ENCODE measurements at regions not wholly inside any gene's neighbourhood (a gene's known extent, or its start where the extent isn't known, plus 50 kb on each side); places are given as distances from the start of the nearest gene placed in this dataset.
A peak's percentile ranks its signal among the peaks of the same experiment; 100 is the strongest.
"Not testable (repeated sequence)": the region's sequence is repeated elsewhere in the genome, so short reads cannot be mapped to it uniquely, and the experiment has no call there.

DNA sequence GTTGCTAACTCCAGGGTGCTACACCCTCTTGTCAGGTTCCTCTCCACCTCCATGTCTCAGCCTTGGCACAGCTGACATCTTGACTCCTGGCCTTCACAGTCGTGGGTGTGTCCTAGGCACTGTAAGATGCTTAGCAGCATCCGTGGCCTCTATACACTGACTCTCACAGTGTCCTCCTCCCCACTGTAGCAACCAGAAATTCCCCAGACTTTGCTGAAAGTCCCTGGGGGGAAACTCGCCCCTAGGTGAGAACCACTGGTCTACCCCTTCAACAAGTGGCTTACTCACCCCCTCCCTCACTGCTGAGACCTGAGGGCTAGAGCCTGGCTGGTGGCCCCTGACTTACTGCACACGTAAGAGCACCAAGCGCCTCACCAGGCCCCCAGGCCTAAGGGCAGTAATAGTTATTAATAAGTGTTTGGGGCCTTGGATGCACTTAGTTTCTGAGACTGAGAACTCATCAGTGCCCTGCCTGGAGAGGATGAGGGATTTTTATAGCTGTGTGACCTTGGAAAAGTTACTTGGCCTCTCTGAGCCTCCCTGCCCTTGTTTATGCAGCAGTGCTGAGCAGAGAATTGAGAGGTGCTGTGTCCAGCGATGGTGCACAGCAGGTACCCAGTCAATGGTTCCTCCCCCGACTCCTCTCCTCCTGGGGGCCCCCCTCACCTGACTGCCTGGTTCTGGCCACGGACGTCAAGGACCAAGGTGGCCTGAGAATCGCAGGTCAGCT lies 67.1 kb downstream of the RMI2 start:
- no peaks in the 10 kb centered on the region for H3K27me3 Mint-ChIP-seq (ENCODE audit: low read depth)
- no peaks in the 10 kb centered on the region for H3K36me3 Mint-ChIP-seq (ENCODE audit: low read depth)
- H3K9me3 Mint-ChIP-seq = no peaks in the 10 kb centered on the region

DNA sequence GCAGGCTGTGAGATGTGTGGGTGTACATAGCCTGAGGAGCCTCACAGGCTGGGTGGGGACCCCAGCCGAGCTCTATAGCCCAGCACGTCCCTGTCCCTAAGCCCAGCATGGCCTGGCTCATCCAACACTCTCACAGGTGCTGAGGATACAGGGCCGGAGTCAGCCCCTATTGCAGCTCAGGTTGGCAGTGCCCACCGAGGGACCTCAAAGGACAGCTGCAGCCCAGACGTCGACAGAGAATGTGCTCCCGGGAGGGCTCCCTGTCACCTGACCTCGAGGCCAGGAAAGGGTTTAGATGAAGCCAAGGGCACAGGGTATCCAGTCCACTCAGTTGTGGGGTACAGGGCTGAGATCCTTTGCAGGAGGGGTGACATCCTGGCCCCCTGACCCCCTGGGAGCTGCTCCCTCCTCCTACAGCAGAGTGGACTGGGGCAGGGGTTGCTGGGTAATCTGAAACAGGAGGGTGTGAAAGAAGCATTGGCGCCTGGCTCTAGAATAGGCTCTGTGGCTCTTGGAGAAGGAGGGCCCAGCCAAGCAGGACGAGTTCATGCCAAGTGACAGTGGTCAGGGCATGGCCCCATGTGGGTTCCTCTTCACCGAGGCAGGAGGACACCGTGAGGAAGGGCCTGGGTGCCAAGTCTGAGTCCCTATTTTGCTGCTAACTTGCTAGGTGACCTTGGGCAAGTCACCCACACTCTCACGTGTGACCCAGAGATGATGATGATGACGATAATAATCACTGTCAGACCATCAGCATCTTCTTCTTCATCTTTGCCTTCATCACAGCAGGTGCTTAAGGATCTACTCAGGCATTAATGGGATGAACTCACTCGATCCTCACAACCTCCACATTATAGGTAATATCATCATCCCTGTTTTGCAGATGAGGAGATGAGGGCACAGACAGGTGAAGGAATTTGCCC lies 68.0 kb downstream of the RMI2 start:
- no peak overlapping the region for H3K27ac Mint-ChIP-seq

More for the DNA sequence above, 67.1 kb downstream of the RMI2 start:
- Mint-ChIP-seq H3K4me1 (ENCODE audit: low read depth) (peaks cover 2% of the 10 kb centered on the region), H3K4me3 (no peak overlapping the region), H3K27ac (peak overlapping the region; percentile 32)

DNA sequence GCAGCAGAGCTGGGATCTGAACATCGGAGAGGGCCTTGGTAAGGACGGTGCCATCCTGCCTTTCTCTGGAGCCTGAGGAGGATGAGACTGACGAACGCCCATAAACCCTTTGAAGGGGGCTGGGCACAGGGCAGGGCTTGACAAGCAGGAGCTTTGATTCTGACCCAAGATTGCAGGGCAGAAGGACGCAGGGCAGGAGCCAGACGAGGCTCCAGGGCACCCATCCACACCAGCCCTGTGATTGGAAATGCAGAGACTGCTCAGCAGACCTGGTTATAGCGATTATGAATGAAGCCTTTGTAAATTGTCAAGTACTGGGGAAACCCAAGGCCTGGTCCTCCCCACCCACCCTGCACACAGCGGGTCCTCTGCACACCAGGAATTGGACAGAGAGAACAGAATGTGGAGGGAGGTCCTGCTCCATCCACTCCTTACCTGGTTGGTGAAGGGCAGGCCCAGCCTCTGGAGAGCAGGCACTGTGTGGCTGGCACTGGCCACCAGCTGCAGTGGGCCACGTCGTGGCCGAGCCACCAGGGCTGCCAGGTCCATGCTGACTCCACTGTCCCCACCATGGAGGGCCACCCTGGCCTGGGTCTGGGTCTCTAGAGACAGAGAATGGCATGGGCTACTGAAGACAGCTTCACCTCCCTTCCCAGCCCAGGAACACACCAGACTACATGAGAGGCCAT lies 68.8 kb downstream of the RMI2 start:
- H3K4me3 Mint-ChIP-seq = no peak overlapping the region
- no peaks in the 10 kb centered on the region for H3K4me1 Mint-ChIP-seq (ENCODE audit: low read depth)
- no peak overlapping the region for H3K27ac Mint-ChIP-seq
- H3K36me3 Mint-ChIP-seq (ENCODE audit: low read depth) = no peaks in the 10 kb centered on the region
- no peaks in the 10 kb centered on the region for H3K27me3 Mint-ChIP-seq (ENCODE audit: low read depth)
- no peaks in the 10 kb centered on the region for H3K9me3 Mint-ChIP-seq

More for the DNA sequence above, 68.0 kb downstream of the RMI2 start:
- Mint-ChIP-seq H3K9me3 (no peaks in the 10 kb centered on the region), H3K27me3 (ENCODE audit: low read depth) (no peaks in the 10 kb centered on the region), H3K4me3 (no peak overlapping the region), H3K36me3 (ENCODE audit: low read depth) (no peaks in the 10 kb centered on the region), H3K4me1 (ENCODE audit: low read depth) (no peaks in the 10 kb centered on the region)

DNA sequence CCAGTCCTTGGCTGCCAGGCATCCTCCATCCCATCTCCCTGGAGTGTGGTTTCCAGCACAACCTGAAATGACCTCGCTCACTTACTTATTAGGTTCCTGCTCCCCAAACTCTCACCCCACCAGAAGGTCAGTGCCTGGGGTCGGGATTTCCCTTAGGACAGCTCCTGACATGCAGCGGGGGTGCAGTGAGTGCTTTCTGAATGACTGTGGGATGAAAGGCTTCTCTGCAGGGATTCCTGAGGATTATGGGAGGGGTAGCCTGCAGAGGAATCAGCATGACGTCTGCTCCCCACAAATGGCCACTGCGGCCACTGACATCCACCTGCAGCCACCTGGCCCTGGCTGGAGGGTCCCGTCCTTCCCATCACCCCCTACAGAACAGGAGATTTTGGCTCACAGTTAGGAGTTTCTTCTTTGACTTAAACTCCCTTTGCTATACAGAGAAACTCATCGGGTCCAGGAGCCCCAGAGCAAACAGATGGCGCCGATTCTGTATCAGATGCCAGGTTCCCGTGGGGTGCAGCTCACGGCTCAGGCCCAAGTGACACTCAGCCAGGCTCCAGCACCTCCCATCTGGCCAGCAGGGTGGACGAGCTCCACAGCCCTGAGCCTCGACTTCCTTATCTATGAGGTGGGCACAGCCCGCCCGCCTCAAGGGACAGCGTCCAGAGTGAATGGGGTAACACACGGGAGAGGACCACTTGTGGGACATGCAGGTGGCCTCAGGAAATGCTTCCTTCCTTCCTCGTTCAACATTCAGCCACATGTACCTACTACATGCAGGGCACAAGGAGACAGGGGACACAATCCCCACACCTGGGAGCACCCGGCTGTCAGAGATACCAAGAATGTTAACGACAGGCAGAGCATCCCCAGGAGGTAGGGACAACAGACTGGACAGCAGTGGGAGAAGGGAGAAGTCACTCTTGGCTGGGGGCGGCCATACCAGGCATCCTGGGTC lies 69.8 kb downstream of the RMI2 start:
- Mint-ChIP-seq H3K36me3 (ENCODE audit: low read depth) (no peaks in the 10 kb centered on the region), H3K4me3 (no peak overlapping the region), H3K9me3 (no peaks in the 10 kb centered on the region), H3K27me3 (ENCODE audit: low read depth) (no peaks in the 10 kb centered on the region), H3K27ac (no peak overlapping the region), H3K4me1 (ENCODE audit: low read depth) (no peaks in the 10 kb centered on the region)

DNA sequence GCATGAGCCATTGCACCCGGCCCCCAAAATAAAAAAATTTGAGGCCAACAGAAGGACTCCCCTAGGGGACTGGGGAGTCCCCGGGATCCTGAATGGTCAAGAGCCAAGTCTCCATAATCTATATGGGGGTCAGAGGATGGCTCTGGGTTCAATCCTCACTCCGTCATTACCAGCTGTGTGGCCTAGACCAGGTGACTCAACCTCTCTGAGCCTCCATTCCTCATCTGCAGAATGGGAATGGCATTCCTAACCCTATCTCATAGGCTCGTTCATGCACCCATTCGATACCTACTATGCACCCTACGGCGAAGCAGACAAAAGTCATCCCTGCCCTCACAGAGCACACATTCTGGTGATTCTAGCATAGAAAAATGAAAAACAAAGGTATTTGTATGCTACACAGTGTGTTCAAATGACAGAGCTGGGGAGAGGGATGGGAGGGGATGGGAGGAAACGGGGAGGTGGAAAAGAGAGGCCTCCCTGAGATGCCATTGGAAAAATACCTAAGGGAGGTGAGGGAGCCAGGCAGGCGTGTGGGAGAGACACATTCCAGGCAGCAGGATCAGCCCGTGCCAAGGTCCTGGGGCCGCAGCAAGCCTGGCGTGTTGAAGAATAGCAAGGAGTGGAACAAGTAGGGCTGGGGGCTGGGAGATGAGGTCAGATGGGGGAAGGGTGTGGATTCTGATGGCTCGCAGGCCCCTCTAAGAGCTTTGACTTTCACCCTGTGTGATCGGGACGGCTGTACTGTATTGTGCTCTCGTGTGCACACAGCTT lies 71.2 kb downstream of the RMI2 start:
- Mint-ChIP-seq H3K4me1 (ENCODE audit: low read depth) (no peaks in the 10 kb centered on the region), H3K36me3 (ENCODE audit: low read depth) (no peaks in the 10 kb centered on the region), H3K9me3 (no peaks in the 10 kb centered on the region), H3K4me3 (no peak overlapping the region), H3K27me3 (ENCODE audit: low read depth) (no peaks in the 10 kb centered on the region), H3K27ac (no peak overlapping the region)

DNA sequence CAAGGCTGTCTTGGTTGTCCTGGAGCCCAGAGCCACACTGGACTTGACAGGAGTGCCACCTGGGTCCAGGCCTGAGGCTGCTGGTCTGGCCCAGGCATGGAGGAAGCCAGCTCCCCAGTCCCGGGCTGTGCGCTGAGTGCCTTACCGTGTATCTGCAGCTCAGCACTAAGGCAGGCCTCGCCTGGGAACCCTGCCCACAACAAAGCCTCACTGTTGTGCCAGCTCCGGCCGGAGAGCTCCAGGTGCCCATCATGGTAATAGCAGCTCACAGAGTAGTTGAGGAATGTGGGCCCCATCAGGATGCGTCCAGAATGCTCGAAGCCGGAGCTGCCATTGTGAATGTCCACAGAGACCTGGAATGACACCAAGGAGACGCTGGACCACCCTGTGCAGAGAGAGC lies 72.2 kb downstream of the RMI2 start:
- H3K4me3 Mint-ChIP-seq = no peak overlapping the region
- no peak overlapping the region for H3K27ac Mint-ChIP-seq
- no peaks in the 10 kb centered on the region for H3K36me3 Mint-ChIP-seq (ENCODE audit: low read depth)
- H3K4me1 Mint-ChIP-seq (ENCODE audit: low read depth) = no peaks in the 10 kb centered on the region
- H3K27me3 Mint-ChIP-seq (ENCODE audit: low read depth) = no peaks in the 10 kb centered on the region
- H3K9me3 Mint-ChIP-seq = no peaks in the 10 kb centered on the region

DNA sequence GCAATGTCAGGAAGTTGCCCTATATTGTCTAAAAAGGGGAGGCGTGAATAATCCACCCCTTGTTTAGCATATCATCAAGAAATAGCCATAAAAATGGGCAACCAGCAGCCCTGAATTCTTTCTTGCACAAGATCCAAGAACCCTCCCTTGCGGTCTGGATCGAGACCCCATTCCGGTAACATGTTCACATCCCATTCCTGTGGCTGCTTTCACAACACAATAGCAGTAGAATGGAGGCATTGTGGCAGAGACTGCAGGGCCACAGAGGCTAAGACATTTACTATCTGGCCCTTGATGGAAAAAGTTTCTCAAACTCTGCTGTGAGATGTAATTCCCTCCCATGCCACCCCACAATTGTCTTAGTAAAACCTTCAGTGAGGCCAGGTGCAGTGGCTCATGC lies 73.2 kb downstream of the RMI2 start:
- Mint-ChIP-seq H3K9me3 (no peaks in the 10 kb centered on the region), H3K27ac (no peak overlapping the region), H3K4me1 (ENCODE audit: low read depth) (peaks cover 3% of the 10 kb centered on the region), H3K36me3 (ENCODE audit: low read depth) (no peaks in the 10 kb centered on the region), H3K27me3 (ENCODE audit: low read depth) (no peaks in the 10 kb centered on the region), H3K4me3 (no peak overlapping the region)

DNA sequence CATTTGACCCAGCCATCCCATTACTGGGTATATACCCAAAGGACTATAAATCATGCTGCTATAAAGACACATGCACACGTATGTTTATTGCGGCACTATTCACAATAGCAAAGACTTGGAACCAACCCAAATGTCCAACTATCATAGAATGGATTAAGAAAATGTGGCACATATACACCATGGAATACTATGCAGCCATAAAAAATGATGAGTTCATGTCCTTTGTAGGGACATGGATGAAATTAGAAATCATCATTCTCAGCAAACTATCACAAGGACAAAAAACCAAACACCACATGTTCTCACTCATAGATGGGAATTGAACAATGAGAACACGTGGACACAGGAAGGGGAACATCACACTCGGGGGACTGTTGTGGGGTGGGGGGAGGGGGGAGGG lies 74.8 kb downstream of the RMI2 start:
- not testable (repeated sequence) for H3K9me3 Mint-ChIP-seq; H3K4me1 Mint-ChIP-seq (ENCODE audit: low read depth); H3K27me3 Mint-ChIP-seq (ENCODE audit: low read depth); H3K4me3 Mint-ChIP-seq; H3K36me3 Mint-ChIP-seq (ENCODE audit: low read depth); H3K27ac Mint-ChIP-seq

DNA sequence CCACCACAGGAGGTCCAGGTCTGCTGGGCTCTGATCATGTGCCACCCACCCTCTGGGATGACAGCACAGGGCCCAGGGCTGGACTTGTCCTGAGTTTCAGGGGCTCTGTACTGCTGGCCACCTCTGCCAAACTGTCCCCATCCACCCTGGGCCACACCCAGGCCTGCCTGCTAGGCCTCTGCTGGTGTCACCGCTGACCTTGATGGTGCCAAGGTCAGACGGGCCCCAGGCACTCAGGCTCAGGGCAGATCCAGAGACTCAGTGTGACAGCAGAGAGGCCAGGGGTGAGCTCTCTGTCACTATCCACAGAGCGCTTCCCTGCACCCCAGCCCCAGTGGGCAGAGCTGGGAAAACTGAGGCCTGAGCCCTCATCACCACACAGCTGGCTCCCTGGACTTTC lies 75.6 kb downstream of the RMI2 start:
- H3K9me3 Mint-ChIP-seq = no peaks in the 10 kb centered on the region
- H3K36me3 Mint-ChIP-seq (ENCODE audit: low read depth) = no peaks in the 10 kb centered on the region
- H3K4me3 Mint-ChIP-seq = no peak overlapping the region

DNA sequence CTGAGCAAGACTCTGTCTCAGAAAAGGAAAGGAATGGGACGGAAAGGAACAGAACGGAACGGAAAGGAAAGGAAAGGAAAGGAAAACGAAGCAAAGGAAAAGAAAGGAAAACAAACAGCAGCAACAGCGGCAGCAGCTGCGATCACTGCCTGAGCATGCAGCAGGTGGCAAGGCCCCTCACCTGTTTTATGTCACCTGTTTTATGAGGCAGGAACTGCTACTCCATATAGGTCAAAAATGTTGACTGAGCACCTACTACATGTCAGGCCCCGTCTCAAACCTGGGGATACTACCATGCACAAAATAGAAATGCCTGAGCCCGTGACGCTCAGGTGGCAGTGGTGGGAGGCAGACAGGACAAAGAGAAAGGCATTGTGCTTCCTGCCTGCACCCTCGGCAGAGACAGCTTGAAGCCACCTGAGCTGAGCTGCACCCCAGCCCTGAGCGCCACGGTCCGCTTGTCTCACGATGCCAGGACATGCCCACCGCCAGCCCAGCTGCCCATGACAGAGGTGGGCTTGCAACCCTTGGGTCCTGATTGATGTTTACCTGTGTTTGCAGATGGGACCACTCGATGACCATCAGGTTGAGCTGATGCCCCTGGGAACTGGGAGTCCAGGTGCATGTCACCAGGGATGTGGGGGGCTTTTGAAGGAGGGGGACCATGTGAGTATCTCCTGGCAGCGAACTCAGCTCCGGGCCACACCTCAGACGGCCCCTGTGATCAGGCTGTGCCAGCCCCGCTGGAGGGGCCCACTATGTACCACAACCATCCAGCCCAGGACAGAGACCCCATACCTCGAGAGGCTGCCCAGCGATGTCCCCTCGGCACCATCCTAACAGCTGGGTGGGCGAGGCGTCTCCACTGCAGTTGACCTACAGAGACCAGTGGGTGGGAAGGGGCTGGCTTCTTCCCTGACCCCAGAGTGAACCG lies 77.4 kb downstream of the RMI2 start:
- Mint-ChIP-seq H3K4me1 (ENCODE audit: low read depth) (peaks cover 3% of the 10 kb centered on the region), H3K9me3 (no peaks in the 10 kb centered on the region), H3K27me3 (ENCODE audit: low read depth) (no peaks in the 10 kb centered on the region), H3K36me3 (ENCODE audit: low read depth) (no peaks in the 10 kb centered on the region), H3K27ac (no peak overlapping the region), H3K4me3 (no peak overlapping the region)

More for the DNA sequence above, 75.6 kb downstream of the RMI2 start:
- Mint-ChIP-seq H3K27me3 (ENCODE audit: low read depth) (no peaks in the 10 kb centered on the region), H3K4me1 (ENCODE audit: low read depth) (peaks cover 3% of the 10 kb centered on the region), H3K27ac (no peak overlapping the region)

DNA sequence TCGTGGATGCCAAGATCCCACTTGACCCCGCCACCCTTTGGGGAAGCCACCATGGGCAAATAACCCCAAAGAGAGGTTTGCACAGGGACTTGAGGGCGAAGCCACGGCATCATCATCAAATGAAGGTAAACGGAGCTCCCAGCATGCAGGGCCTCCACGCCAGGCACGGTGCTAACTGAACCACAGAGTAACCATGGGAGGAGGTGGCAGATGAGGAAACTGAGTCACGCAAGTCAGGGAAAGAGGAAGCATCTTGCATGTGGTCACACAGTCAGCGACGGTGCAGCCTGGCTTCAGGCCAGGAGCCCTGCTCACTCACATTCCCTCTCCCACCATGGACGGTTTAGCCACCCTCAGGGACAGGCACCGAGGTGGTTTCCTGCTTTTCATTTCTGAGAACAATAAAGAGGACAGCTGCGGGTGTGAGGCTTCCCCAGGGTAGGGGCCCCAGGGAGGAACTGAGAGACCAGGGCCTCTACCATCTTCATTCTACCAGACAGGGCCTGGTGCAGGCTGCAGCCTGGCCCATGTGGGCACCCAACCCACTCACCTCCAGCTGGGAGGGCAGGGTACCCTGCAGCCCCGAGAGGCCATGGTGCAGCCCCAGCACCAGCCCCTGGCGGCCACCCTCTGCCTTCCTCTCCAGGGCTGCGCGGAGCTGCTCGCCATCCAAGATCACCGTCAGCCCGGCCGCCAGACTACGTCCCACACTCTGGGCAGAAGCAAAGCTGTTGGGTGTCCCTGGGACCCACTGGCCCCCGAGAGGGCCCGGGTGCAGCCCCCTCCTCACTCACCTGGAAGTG lies 78.3 kb downstream of the RMI2 start:
- Mint-ChIP-seq H3K9me3 (no peaks in the 10 kb centered on the region), H3K27ac (no peak overlapping the region), H3K27me3 (ENCODE audit: low read depth) (no peaks in the 10 kb centered on the region), H3K4me1 (ENCODE audit: low read depth) (peaks cover 3% of the 10 kb centered on the region), H3K36me3 (ENCODE audit: low read depth) (no peaks in the 10 kb centered on the region), H3K4me3 (no peak overlapping the region)

DNA sequence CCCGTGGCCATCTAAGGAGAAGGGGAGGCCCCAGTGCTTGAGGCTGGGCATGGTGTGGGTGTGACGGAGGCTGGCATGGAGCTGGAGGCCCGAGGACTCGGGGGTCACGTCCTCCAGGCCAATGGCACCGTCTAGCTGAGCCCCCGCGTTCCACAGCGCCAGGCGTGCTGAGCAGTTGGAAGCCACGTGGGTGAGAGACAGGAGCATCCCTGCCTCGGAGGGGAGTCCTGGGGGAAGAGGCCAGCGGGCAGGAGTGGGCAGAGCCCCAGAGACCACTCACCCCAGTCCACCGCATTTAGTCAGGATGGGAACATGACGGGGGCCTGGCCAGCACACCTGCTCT lies 78.8 kb downstream of the RMI2 start:
- H3K9me3 Mint-ChIP-seq = no peaks in the 10 kb centered on the region
- no peak overlapping the region for H3K4me3 Mint-ChIP-seq
- peaks cover 3% of the 10 kb centered on the region for H3K4me1 Mint-ChIP-seq (ENCODE audit: low read depth)
- H3K27me3 Mint-ChIP-seq (ENCODE audit: low read depth) = no peaks in the 10 kb centered on the region
- H3K36me3 Mint-ChIP-seq (ENCODE audit: low read depth) = no peaks in the 10 kb centered on the region
- H3K27ac Mint-ChIP-seq = no peak overlapping the region
